Fibroblast of lung (primary cell): ENCODE measurements at regions not wholly inside any gene's neighbourhood (a gene's known extent, or its start where the extent isn't known, plus 50 kb on each side); places are given as distances from the start of the nearest gene placed in this dataset.

ENCODE experiments used
- CTCF ChIP-seq, 2 donors: IDR thresholded peaks in 1 of 2; conservative IDR thresholded peaks in 1 of 2; 1 replicate in 1 of 2; 2 replicates in 1 of 2; pipeline ENCODE4 v1.5.1; 2011 to 2012; ENCODE audit warnings: low read length in 2 of 2, control low read depth in 1 of 2, inconsistent platforms in 1 of 2, low read depth in 1 of 2, mild to moderate bottlenecking in 1 of 2
- EZH2 ChIP-seq: IDR thresholded peaks from 2 replicates; pipeline ENCODE4 v1.5.1; 2012; ENCODE audit warnings: low read length, control low read depth, mild to moderate bottlenecking; ENCODE audit errors: missing control alignments

GRCh38 chr9:91043056-91043810 is 241.6 kb downstream of the SYK start:
- no peak for TF ChIP-seq CTCF (conservative IDR thresholded peaks at IDR 0.05 in 1 of 2, IDR thresholded peaks at IDR 0.05 in 1 of 2; ENCODE audit: low read depth in 1 of 2, low read length in 2 of 2)
- no peak for TF ChIP-seq EZH2
